HCT116 (cell line): ENCODE measurements at regions not wholly inside any gene's neighbourhood (a gene's known extent, or its start where the extent isn't known, plus 50 kb on each side); places are given as distances from the start of the nearest gene placed in this dataset.

ENCODE experiments used
- ATAC-seq: fragments of 200-7000 bp; cut with Tn5 transposase; 2 replicates; pipeline ENCODE4 v1.9.1; 2020; ENCODE audit warnings: mild to moderate bottlenecking, moderate library complexity
- BruUV-seq: library from RNA; stranded (reverse); fragments of 400-500 nt; replicated peaks from 2 replicates; lab custom pipeline; 2021; lab: Mats Ljungman, UMichigan
- CTCF ChIA-PET: fragments of 300-600 bp; sonication (Branson Sonifier 250); formaldehyde crosslinking; loops from one replicate; lab custom pipeline; 2021; ENCODE audit warnings: antibody characterized with exemption; lab: Charles Lee
- POLR2A ChIA-PET: fragments of 300-600, 350-600 bp; sonication (Branson Sonifier 250); formaldehyde crosslinking; loops from one replicate; lab custom pipeline; 2021; ENCODE audit warnings: antibody characterized with exemption; lab: Charles Lee
- RAD21 ChIA-PET, 2 experiments: fragments of 300-600 bp; sonication (Branson Sonifier 250); formaldehyde crosslinking; loops; one replicate each; lab custom pipeline; 2023; ENCODE audit warnings: low total read pairs in 2 of 2; ENCODE audit not compliant: uncharacterized antibody in 2 of 2, unreplicated experiment in 2 of 2, low non-redundant PET in 1 of 2; lab: Charles Lee
- DNase-seq: peaks from one replicate; pipeline ENCODE4 v3.0.0-alpha.2; 2010; ENCODE audit warnings: low read depth, low spot score
- H2AFZ ChIP-seq: fragments of 200-600 bp; shearing (Covaris generic), sonication (generic); 2 replicates; pipeline ENCODE4 v1.6.1; 2017; ENCODE audit warnings: low read depth, mixed run types, mixed read lengths, antibody characterized with exemption, low read length; ENCODE audit not compliant: poor library complexity, severe bottlenecking
- H3K27ac ChIP-seq: 2 replicates; pipeline ENCODE4 v1.5.1; 2012; ENCODE audit warnings: low read depth, low read length
- H3K27me3 ChIP-seq: fragments of 200-600 bp; sonication (generic); 2 replicates; pipeline ENCODE4 v1.6.1; 2016; ENCODE audit warnings: mixed run types, low read length, mixed read lengths; ENCODE audit not compliant: insufficient read depth
- H3K36me3 ChIP-seq, 2 experiments: fragments of 200-500 bp in 1 of 2; fragments of 200-600 bp in 1 of 2; sonication (Bioruptor generic) in 1 of 2; sonication (generic) in 1 of 2; 2 replicates each; pipeline versions ENCODE4 v1.5.1 to v1.6.1; 2014 to 2016; ENCODE audit warnings: low read length in 2 of 2, inconsistent platforms in 1 of 2, mixed read lengths in 1 of 2, mixed run types in 1 of 2; ENCODE audit not compliant: insufficient read depth in 2 of 2, control insufficient read depth in 1 of 2
- H3K4me1 ChIP-seq, 2 experiments: fragments of 200-600 bp in 1 of 2; sonication (generic) in 1 of 2; 2 replicates each; pipeline versions ENCODE4 v1.5.1 to v1.6.1; 2012 to 2017; ENCODE audit warnings: low read length in 2 of 2, inconsistent platforms in 1 of 2, mild to moderate bottlenecking in 1 of 2, mixed read lengths in 1 of 2, mixed run types in 1 of 2, moderate library complexity in 1 of 2; ENCODE audit not compliant: insufficient read depth in 2 of 2, control insufficient read depth in 1 of 2
- H3K4me2 ChIP-seq: fragments of 200-600 bp; sonication (generic); 2 replicates; pipeline ENCODE4 v1.6.1; 2017; ENCODE audit warnings: mixed run types, low read length, mixed read lengths
- H3K4me3 ChIP-seq, 2 experiments: fragments of 200-600 bp in 1 of 2; sonication (generic) in 1 of 2; replicated peaks in 1 of 2; 2 replicates each; pipeline ENCODE4 v1.5.1; 2011 to 2016; ENCODE audit warnings: low read length in 2 of 2, control low read depth in 1 of 2, low read depth in 1 of 2, mild to moderate bottlenecking in 1 of 2, mixed read lengths in 1 of 2, mixed run types in 1 of 2
- H3K79me2 ChIP-seq: fragments of 200-600 bp; sonication (generic); 2 replicates; pipeline ENCODE4 v1.6.1; 2017; ENCODE audit warnings: mild to moderate bottlenecking, mixed run types, low read length, moderate library complexity, mixed read lengths; ENCODE audit not compliant: insufficient read depth
- H3K9ac ChIP-seq: fragments of 200-600 bp; sonication (generic); 2 replicates; pipeline ENCODE4 v1.6.1; 2016; ENCODE audit warnings: low read length, mixed read lengths
- H3K9me2 ChIP-seq: fragments of 200-600 bp; sonication (generic), shearing (Covaris generic); 2 replicates; pipeline ENCODE4 v1.6.1; 2017; ENCODE audit warnings: mixed run types, mild to moderate bottlenecking, moderate library complexity; ENCODE audit not compliant: insufficient read depth
- H3K9me3 ChIP-seq, 2 experiments: fragments of 200-500 bp in 1 of 2; fragments of 200-600 bp in 1 of 2; sonication (Bioruptor generic) in 1 of 2; sonication (generic) in 1 of 2; 2 replicates each; pipeline ENCODE4 v1.6.1; 2014 to 2017; ENCODE audit warnings: low read length in 2 of 2, mixed read lengths in 2 of 2, inconsistent platforms in 1 of 2, low read depth in 1 of 2, mild to moderate bottlenecking in 1 of 2, mixed run types in 1 of 2, moderate library complexity in 1 of 2; ENCODE audit not compliant: control insufficient read depth in 1 of 2, insufficient read depth in 1 of 2
- H4K20me1 ChIP-seq: fragments of 200-600 bp; sonication (generic), shearing (Covaris generic); 2 replicates; pipeline ENCODE4 v1.6.1; 2017; ENCODE audit warnings: mixed run types, mild to moderate bottlenecking, moderate library complexity; ENCODE audit not compliant: insufficient read depth
- CBX3 ChIP-seq: IDR thresholded peaks from 2 replicates; pipeline ENCODE4 v1.6.1; 2012; ENCODE audit warnings: low read depth
- CEBPB ChIP-seq: IDR thresholded peaks from 2 replicates; pipeline ENCODE4 v1.6.1; 2012; ENCODE audit warnings: low read depth
- EZH2phosphoT487 ChIP-seq: fragments of 200-600 bp; IDR thresholded peaks from 2 replicates; pipeline ENCODE4 v1.6.1; 2018; ENCODE audit warnings: antibody characterized with exemption, borderline replicate concordance
- FOSL1 ChIP-seq: IDR thresholded peaks from 2 replicates; pipeline ENCODE4 v1.6.1; 2012; ENCODE audit warnings: low read depth
- JUND ChIP-seq: IDR thresholded peaks from 2 replicates; pipeline ENCODE4 v1.6.1; 2012
- POLR2A ChIP-seq: IDR thresholded peaks from 2 replicates; pipeline ENCODE4 v1.7.0; 2011; ENCODE audit warnings: borderline replicate concordance; ENCODE audit not compliant: insufficient read depth, insufficient read length; ENCODE audit errors: extremely low read depth
- SIN3A ChIP-seq: IDR thresholded peaks from 2 replicates; pipeline ENCODE4 v1.6.1; 2012; ENCODE audit warnings: low read depth
- SP1 ChIP-seq: IDR thresholded peaks from 2 replicates; pipeline ENCODE4 v1.6.1; 2012; ENCODE audit warnings: low read depth
- TCF7L2 ChIP-seq: IDR thresholded peaks from 2 replicates; pipeline ENCODE4 v1.7.0; 2011; ENCODE audit warnings: borderline replicate concordance, inconsistent platforms; ENCODE audit not compliant: insufficient read depth, insufficient read length; ENCODE audit errors: extremely low read depth
- ZFX ChIP-seq: fragments of 450-650 bp; IDR thresholded peaks from 2 replicates; pipeline ENCODE4 v1.6.1; 2017
- intact Hi-C: fragments of 100-400 bp; cut with micrococcal nuclease; formaldehyde crosslinking; loops from 2 replicates; pipeline ENCODE4 v1.10.0; 2022
- TF ChIP-seq, protein P1 (sequence below): IDR thresholded peaks from 2 replicates; pipeline ENCODE4 v1.6.1; 2012
- TF ChIP-seq, protein P2 (sequence below), 3 experiments: fragments of 200-600 bp in 1 of 3; sonication (generic) in 1 of 3; IDR thresholded peaks in 2 of 3; conservative IDR thresholded peaks in 1 of 3; 2 replicates each; pipeline ENCODE4 v1.5.1; 2012 to 2017; ENCODE audit warnings: low read depth in 2 of 3, low read length in 2 of 3, antibody characterized with exemption in 1 of 3, borderline replicate concordance in 1 of 3, control low read depth in 1 of 3, mild to moderate bottlenecking in 1 of 3, mixed read lengths in 1 of 3, mixed run types in 1 of 3, moderate library complexity in 1 of 3; ENCODE audit not compliant: insufficient read depth in 1 of 3
- TF ChIP-seq, protein P3 (sequence below): IDR thresholded peaks from 2 replicates; pipeline ENCODE4 v1.6.1; 2011; ENCODE audit warnings: mild to moderate bottlenecking, low read length, moderate library complexity; ENCODE audit not compliant: insufficient replicate concordance; ENCODE audit errors: extremely low read depth

DNA sequence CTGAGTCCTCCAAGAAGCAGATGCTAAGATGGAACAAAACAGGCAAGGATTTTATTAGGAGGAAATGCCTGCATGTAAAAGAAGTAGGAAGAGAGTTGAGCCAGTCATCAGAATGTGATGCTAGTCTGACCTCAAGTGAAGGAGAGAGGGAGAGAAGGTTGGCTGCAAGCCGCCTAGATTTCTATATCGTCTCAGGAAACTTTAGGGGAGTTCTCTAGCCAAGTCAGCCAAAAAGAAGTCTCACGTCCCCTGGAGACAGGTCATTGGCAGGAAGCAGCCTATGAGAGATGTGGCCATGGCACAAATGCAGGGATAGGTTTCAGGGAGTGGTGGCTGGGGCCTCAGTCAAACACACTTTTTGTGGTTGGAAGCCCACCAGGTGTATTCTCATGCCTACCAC lies 378.0 kb downstream of the CD109 start (continued):
- no peak for TF ChIP-seq POLR2A
- no peak for TF ChIP-seq SIN3A
- TF ChIP-seq JUND: no peak
- TF ChIP-seq, protein P1, sequence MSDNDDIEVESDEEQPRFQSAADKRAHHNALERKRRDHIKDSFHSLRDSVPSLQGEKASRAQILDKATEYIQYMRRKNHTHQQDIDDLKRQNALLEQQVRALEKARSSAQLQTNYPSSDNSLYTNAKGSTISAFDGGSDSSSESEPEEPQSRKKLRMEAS: no peak
- TF ChIP-seq TCF7L2: no peak
- no peak for TF ChIP-seq FOSL1

DNA sequence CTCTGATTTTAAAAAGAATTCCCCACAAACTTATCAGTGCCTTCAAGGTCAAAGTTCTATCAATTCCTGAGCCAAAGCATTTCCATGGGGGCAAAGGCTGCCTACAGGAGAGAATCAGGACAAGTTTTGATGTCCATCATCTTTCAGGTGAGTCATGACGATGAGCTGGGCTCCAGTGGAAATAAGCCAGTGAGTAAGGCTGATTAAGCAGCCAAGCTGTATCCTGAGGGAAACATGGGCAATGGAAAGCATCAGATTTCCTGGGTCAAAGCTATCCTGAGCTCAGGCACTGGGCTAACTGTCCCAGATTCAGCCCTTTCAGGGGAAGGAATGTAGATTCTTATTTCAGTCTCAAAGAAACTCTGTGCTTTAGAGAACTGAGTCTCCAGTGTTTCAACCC lies 377.4 kb downstream of the CD109 start:
- Histone ChIP-seq H2AFZ (no peak overlapping the region), H3K9me2 (no peaks in the 10 kb centered on the region), H3K4me2 (0 out of 2 replicates have a peak overlapping the region, but pooled peaks have one; percentile 13), H3K4me1 (peaks cover 0 to 9% of the 10 kb centered on the region in 2 experiments; a peak in 1 of 4 replicates), H3K36me3 (no peaks in the 10 kb centered on the region), H3K27ac (no peak overlapping the region), H3K79me2 (no peaks in the 10 kb centered on the region), H4K20me1 (no peaks in the 10 kb centered on the region), H3K9me3 (no peaks in the 10 kb centered on the region), H3K27me3 (no peaks in the 10 kb centered on the region), H3K4me3 (no peak overlapping the region), H3K9ac (no peak overlapping the region)
- intact Hi-C loops: no loop called here
- ChIA-PET CTCF (no interaction called here), POLR2A (no interaction called here), RAD21 (no interaction called here)
- ATAC-seq: peak; percentile 47; the same call in 1 of the 2 replicates
- peak; percentile 60; the same call in 1 of the 2 replicates for TF ChIP-seq FOSL1
- peak; percentile 24; the same call in 1 of the 2 replicates for TF ChIP-seq SP1
- TF ChIP-seq TCF7L2: no peak
- peak; percentile 32; the same call in 1 of the 2 replicates for TF ChIP-seq CBX3
- TF ChIP-seq JUND: peak; percentile 32; the same call in 1 of the 2 replicates
- no TSS peak for BruUV-seq
- peak; percentile 19 for DNase-seq

DNA sequence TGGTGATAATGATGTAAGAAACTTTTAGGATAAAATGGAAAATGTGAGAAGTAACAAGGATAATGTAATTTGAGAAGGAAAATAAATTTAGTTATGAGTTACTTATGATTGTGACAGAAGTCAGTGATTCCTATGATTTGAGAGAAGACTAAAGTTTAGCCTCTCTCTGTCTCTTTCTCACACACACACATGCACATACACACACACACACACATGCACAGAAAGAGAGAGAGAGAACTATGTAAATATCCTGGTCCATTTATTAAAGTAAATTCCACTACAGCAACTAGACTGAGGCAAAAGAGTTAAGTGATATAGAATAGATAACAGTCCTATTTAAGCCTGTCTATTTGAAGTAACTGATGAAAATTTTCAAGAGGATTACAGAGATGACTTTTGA lies 375.2 kb downstream of the CD109 start:
- RAD21 ChIA-PET: no interaction called here
- Histone ChIP-seq H3K27me3 (no peaks in the 10 kb centered on the region), H3K9ac (no peak overlapping the region), H4K20me1 (no peaks in the 10 kb centered on the region), H3K9me2 (no peaks in the 10 kb centered on the region), H3K79me2 (no peaks in the 10 kb centered on the region), H3K9me3 (no peaks in the 10 kb centered on the region), H3K27ac (no peak overlapping the region), H3K36me3 (no peaks in the 10 kb centered on the region), H3K4me3 (no peak overlapping the region), H3K4me2 (no peak overlapping the region), H3K4me1 (peaks cover 0 to 9% of the 10 kb centered on the region in 2 experiments; a peak in 1 of 4 replicates), H2AFZ (no peak overlapping the region)
- POLR2A ChIA-PET: no interaction called here
- no peak for DNase-seq
- intact Hi-C loops: no loop called here
- CTCF ChIA-PET: no interaction called here
- no TSS peak for BruUV-seq
- TF ChIP-seq SIN3A (no peak), EZH2phosphoT487 (no peak), CEBPB (no peak), ZFX (no peak)
- TF ChIP-seq, protein P1: no peak
- TF ChIP-seq, protein P2, sequence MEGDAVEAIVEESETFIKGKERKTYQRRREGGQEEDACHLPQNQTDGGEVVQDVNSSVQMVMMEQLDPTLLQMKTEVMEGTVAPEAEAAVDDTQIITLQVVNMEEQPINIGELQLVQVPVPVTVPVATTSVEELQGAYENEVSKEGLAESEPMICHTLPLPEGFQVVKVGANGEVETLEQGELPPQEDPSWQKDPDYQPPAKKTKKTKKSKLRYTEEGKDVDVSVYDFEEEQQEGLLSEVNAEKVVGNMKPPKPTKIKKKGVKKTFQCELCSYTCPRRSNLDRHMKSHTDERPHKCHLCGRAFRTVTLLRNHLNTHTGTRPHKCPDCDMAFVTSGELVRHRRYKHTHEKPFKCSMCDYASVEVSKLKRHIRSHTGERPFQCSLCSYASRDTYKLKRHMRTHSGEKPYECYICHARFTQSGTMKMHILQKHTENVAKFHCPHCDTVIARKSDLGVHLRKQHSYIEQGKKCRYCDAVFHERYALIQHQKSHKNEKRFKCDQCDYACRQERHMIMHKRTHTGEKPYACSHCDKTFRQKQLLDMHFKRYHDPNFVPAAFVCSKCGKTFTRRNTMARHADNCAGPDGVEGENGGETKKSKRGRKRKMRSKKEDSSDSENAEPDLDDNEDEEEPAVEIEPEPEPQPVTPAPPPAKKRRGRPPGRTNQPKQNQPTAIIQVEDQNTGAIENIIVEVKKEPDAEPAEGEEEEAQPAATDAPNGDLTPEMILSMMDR (IDR thresholded peaks at IDR 0.05 in 2 of 3, conservative IDR thresholded peaks at IDR 0.05 in 1 of 3; ENCODE audit: borderline replicate concordance in 1 of 3, insufficient read depth in 1 of 3, low read depth in 2 of 3, low read length in 2 of 3): no peak
- TF ChIP-seq, protein P3, sequence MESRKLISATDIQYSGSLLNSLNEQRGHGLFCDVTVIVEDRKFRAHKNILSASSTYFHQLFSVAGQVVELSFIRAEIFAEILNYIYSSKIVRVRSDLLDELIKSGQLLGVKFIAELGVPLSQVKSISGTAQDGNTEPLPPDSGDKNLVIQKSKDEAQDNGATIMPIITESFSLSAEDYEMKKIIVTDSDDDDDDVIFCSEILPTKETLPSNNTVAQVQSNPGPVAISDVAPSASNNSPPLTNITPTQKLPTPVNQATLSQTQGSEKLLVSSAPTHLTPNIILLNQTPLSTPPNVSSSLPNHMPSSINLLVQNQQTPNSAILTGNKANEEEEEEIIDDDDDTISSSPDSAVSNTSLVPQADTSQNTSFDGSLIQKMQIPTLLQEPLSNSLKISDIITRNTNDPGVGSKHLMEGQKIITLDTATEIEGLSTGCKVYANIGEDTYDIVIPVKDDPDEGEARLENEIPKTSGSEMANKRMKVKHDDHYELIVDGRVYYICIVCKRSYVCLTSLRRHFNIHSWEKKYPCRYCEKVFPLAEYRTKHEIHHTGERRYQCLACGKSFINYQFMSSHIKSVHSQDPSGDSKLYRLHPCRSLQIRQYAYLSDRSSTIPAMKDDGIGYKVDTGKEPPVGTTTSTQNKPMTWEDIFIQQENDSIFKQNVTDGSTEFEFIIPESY: no peak
- no peak for ATAC-seq
